ENCODE measurements at regions not wholly inside any gene's neighbourhood (a gene's known extent, or its start where the extent isn't known, plus 50 kb on each side); places are given as distances from the start of the nearest gene placed in this dataset.
"Not testable (repeated sequence)": the region's sequence is repeated elsewhere in the genome, so short reads cannot be mapped to it uniquely, and the experiment has no call there.

DNA sequence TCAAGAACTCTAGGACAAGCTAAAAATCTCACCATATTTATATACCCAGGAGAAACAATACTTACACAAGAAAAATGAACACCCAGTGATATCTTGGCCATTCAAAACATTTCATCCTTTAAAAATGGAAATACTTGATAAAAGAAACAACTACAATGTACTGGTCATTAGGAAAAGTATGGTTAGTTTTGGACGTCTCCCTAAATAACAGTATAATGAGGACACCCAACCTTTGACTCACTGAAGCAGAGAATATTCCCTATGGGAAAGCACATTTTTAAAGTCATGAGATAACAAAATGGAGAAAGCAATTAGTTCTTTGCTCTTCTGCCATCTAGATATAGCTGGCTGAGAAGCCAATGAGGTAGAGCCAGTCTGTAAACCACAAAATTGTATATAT, 164.4 kb downstream of the TBX18 start:
- H3K4me3 ChIP-seq (ENCODE audit: low read depth, low read length): no peak overlapping the region
- in situ Hi-C loops (cut with HindIII; ENCODE audit: low sequenced_read_pairs): no loop called here
- TF ChIP-seq, protein P1, sequence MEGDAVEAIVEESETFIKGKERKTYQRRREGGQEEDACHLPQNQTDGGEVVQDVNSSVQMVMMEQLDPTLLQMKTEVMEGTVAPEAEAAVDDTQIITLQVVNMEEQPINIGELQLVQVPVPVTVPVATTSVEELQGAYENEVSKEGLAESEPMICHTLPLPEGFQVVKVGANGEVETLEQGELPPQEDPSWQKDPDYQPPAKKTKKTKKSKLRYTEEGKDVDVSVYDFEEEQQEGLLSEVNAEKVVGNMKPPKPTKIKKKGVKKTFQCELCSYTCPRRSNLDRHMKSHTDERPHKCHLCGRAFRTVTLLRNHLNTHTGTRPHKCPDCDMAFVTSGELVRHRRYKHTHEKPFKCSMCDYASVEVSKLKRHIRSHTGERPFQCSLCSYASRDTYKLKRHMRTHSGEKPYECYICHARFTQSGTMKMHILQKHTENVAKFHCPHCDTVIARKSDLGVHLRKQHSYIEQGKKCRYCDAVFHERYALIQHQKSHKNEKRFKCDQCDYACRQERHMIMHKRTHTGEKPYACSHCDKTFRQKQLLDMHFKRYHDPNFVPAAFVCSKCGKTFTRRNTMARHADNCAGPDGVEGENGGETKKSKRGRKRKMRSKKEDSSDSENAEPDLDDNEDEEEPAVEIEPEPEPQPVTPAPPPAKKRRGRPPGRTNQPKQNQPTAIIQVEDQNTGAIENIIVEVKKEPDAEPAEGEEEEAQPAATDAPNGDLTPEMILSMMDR (IDR thresholded peaks at IDR 0.05; ENCODE audit: low read depth, low read length): no peak
- DNase-seq (ENCODE audit: low read depth, low spot score): no peak

DNA sequence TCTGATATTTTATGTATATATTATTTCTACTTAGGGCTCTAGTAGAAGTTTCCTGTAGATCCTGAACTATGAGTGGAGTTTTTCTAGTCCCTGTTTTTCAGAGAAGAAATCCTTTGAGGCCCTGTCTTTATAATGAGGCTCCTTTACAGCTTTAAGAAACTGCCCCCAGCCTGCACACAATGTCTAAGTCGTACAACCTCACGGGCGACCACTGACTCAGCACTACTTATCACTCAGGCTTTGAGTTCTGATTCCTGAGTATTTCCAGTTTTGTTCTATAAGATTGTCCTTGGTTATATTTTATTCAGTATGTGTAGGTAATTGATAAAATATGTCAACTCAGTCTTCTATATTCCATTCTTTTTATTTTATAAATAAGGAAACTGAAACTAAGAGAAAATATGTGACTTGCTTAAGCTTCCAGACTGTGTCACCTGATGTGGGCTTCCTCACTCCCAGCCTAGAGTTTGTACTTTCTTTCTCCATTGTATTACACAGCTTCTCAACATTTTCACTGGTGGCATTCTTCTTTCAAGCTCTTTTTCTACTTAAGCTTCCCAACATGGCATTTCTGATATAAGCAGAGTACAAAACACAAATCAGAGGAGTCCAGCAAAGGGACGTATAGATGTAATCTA, 167.0 kb downstream of the TBX18 start:
- H3K4me3 ChIP-seq (ENCODE audit: low read depth, low read length): no peak overlapping the region
- DNase-seq (ENCODE audit: low read depth, low spot score): peak; percentile 16
- in situ Hi-C loops (cut with HindIII; ENCODE audit: low sequenced_read_pairs): no loop called here
- TF ChIP-seq, protein P1 (IDR thresholded peaks at IDR 0.05; ENCODE audit: low read depth, low read length): no peak

DNA sequence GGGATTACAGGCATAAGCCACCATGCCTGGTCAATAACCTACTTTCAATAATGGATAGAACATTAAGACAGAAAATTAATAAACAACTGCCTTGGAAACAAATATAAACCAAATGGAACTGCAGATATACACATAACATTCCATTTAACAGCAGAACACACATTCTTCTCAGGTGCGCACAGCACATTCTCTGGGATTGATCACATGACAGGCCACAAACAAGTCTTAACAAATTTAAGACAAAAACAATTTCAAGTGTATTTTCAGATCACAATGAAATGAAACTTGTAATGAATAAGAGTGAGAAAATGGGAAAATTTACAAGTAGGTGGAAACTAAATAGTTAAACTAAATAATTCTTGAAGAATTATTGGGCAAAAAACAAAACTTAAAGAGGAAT, 167.9 kb downstream of the TBX18 start:
- DNase-seq (ENCODE audit: low read depth, low spot score): no peak
- H3K4me3 ChIP-seq (ENCODE audit: low read depth, low read length): no peak overlapping the region
- in situ Hi-C loops (cut with HindIII; ENCODE audit: low sequenced_read_pairs): no loop called here
- TF ChIP-seq, protein P1 (IDR thresholded peaks at IDR 0.05; ENCODE audit: low read depth, low read length): no peak

DNA sequence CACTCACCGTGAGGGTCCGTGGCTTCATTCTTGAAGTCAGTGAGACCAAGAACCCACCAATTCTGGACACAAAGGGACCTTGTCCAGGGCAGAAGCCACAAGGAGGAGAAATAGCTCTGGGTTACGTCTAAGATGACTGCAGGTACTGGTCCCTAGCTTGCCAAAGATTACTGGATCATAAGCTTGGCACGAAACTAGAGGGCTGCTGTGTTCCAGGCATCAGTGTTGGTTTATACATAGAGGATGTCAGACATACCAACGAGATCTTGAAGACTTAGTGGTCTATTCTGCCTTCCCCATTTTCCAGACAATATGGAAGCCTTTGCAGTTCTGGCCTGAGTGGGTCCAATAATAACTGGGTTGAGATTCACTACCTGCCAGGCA, 175.7 kb downstream of the TBX18 start:
- in situ Hi-C loops (cut with HindIII; ENCODE audit: low sequenced_read_pairs): no loop called here
- H3K4me3 ChIP-seq (ENCODE audit: low read depth, low read length): no peak overlapping the region
- DNase-seq (ENCODE audit: low read depth, low spot score): no peak
- TF ChIP-seq, protein P1 (IDR thresholded peaks at IDR 0.05; ENCODE audit: low read depth, low read length): no peak

DNA sequence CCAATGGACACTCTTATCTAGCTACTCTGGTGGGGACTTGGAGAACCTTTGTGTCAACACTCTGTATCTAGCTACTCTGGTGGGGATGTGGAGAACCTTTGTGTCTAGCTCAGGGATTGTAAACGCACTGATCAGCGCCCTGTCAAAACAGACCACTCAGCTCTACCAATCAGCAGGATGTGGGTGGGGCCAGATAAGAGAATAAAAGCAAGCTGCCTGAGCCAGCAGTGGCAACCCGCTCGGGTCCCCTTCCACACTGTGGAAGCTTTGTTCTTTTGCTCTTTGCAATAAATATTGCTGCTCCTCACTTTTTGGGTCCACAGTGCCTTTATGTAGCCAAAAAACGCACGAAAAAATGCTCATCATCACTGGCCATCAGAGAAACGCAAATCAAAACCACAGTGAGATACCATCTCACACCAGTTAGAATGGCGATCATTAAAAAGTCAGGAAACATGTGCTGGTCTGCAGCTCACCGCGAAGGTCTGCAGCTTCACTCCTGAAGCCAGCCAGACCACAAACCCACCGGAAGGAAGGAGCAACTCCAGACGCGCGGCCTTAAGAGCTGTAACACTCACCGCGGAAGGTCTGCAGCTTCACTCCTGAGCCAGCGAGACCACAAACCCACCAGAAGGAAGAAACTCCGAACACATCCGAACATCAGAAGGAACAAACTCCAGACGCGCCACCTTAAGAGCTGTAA, 176.3 kb downstream of the TBX18 start:
- in situ Hi-C loops (cut with HindIII; ENCODE audit: low sequenced_read_pairs); H3K4me3 ChIP-seq (ENCODE audit: low read depth, low read length); DNase-seq (ENCODE audit: low read depth, low spot score): not testable (repeated sequence)

DNA sequence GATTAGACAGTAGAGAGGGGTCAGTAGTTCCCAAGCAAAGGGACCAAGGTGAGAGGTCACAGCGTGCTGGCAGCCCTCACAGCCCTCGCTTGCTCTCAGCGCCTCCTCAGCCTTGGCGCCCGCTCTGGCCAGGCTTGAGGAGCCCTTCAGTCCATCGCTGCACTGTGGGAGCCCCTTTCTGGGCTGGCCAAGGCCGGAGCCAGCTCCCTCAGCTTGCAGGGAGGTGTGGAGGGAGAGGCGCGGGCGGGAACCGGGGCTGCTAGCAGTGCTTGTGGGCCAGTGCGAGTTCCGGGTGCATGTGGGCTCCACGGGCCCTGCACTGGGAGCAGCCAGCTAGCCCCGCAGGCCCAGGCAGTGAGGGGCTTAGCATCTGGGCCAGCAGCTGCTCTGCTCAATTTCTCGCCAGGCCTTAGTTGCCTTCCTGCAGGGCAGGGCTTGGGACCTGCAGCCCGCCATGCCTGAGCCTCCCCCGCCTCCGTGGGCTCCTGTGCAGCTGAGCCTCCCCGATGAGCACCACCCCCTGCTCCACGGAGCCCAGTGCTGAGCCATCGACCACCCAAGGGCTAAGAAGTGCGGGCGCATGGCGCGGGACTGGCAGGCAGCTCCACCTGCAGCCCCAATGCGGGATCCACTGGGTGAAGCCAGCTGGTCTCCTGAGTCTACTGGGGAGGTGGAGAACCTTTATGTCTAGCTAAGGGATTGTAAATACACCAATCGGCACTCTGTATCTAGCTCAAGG, 177.0 kb downstream of the TBX18 start:
- H3K4me3 ChIP-seq (ENCODE audit: low read depth, low read length); in situ Hi-C loops (cut with HindIII; ENCODE audit: low sequenced_read_pairs); DNase-seq (ENCODE audit: low read depth, low spot score): not testable (repeated sequence)

DNA sequence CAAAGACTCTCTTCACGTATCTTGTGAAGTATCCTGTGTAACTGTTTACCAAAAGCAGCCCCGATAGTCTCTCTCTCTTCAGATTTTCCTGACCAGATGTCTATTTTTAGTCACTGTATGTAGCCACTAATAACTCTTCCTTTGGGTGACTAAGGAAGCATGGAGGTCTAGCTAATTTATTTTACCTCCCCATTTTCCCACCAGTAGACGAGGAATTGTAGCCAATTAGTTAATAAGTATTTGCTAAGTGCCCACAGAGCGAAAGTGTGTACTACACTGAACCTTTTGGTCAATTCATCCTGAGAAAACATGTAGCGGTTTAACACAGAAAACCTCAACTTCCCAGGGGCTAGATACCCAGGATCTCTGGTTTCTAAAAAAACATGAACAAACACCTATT, 180.6 kb downstream of the TBX18 start:
- in situ Hi-C loops (cut with HindIII; ENCODE audit: low sequenced_read_pairs): no loop called here
- DNase-seq (ENCODE audit: low read depth, low spot score): peak; percentile 37
- TF ChIP-seq, protein P1 (IDR thresholded peaks at IDR 0.05; ENCODE audit: low read depth, low read length): no peak
- H3K4me3 ChIP-seq (ENCODE audit: low read depth, low read length): no peak overlapping the region

All from astrocyte of the spinal cord (primary cell).